C4-2B (cell line): ENCODE measurements at regions not wholly inside any gene's neighbourhood (a gene's known extent, or its start where the extent isn't known, plus 50 kb on each side); places are given as distances from the start of the nearest gene placed in this dataset.

ENCODE experiments used
- ZFX ChIP-seq: fragments of 450-650 bp; IDR thresholded peaks from 2 replicates; pipeline ENCODE4 v1.6.1; 2017
- TF ChIP-seq, protein P1 (sequence below): fragments of 450-650 bp; conservative IDR thresholded peaks from 2 replicates; pipeline ENCODE4 v1.5.1; 2017; ENCODE audit warnings: mild to moderate bottlenecking

DNA sequence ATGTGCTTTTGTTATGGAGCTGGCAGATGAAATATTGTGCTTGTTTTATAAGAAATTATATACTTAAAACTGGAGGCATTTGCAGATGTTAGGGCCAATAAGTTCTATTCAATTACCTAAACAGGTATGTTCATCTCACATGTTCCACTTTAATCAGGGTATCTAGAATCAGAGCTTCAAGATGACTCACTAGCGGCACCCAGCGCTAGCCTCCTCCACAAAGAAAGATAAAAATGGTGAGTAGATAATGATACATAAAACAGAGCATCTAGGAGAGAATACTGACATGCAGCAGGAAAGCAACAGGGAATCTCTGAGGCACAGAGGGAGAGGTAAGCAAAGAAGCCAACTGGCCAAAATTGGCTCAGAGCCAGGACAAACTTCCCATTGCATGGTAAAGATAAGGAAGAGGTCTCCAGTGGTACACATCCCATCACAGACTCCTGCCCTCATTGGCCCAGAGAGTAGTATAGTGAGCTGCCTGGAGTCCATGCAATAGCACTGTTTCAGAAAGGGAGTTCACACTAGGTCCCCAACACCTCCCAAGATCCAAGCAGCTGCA lies 200.7 kb upstream of the SPTLC3 start:
- TF ChIP-seq, protein P1, sequence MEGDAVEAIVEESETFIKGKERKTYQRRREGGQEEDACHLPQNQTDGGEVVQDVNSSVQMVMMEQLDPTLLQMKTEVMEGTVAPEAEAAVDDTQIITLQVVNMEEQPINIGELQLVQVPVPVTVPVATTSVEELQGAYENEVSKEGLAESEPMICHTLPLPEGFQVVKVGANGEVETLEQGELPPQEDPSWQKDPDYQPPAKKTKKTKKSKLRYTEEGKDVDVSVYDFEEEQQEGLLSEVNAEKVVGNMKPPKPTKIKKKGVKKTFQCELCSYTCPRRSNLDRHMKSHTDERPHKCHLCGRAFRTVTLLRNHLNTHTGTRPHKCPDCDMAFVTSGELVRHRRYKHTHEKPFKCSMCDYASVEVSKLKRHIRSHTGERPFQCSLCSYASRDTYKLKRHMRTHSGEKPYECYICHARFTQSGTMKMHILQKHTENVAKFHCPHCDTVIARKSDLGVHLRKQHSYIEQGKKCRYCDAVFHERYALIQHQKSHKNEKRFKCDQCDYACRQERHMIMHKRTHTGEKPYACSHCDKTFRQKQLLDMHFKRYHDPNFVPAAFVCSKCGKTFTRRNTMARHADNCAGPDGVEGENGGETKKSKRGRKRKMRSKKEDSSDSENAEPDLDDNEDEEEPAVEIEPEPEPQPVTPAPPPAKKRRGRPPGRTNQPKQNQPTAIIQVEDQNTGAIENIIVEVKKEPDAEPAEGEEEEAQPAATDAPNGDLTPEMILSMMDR = peak; percentile 20
- TF ChIP-seq ZFX = no peak
